Astrocyte (in vitro differentiated cells and primary cell): ENCODE measurements at regions not wholly inside any gene's neighbourhood (a gene's known extent, or its start where the extent isn't known, plus 50 kb on each side); places are given as distances from the start of the nearest gene placed in this dataset.

ENCODE experiments used
- DNase-seq: peaks from one replicate; pipeline ENCODE4 v3.0.0-alpha.2; 2010; ENCODE audit warnings: low read depth
- FAIRE-seq: peaks from 2 replicates; lab custom pipeline; 2011; peaks lifted over from hg19 to GRCh38; lab: Jason Lieb, UNC
- H2AFZ ChIP-seq: 2 replicates; pipeline ENCODE4 v1.6.0; 2012; ENCODE audit warnings: low read depth, low read length, inconsistent platforms
- H3K27ac ChIP-seq: 2 replicates; pipeline ENCODE4 v1.5.1; 2011; ENCODE audit warnings: low read depth, low read length, inconsistent platforms
- H3K27me3 ChIP-seq: 2 replicates; pipeline ENCODE4 v1.6.0; 2011; ENCODE audit warnings: low read length, inconsistent platforms; ENCODE audit not compliant: insufficient read depth
- H3K36me3 ChIP-seq: 2 replicates; pipeline ENCODE4 v1.5.1; 2011; ENCODE audit warnings: low read length, inconsistent platforms; ENCODE audit not compliant: insufficient read depth
- H3K4me1 ChIP-seq: 2 replicates; pipeline ENCODE4 v1.5.1; 2011; ENCODE audit warnings: low read length, inconsistent platforms; ENCODE audit not compliant: insufficient read depth
- H3K4me2 ChIP-seq: 2 replicates; pipeline ENCODE4 v1.6.0; 2012; ENCODE audit warnings: low read length, inconsistent platforms
- H3K4me3 ChIP-seq: 2 replicates; pipeline ENCODE4 v1.5.1; 2011; ENCODE audit warnings: low read depth, mild to moderate bottlenecking, low read length, inconsistent platforms; ENCODE audit not compliant: insufficient read depth
- H3K79me2 ChIP-seq: 2 replicates; pipeline ENCODE4 v1.6.0; 2012; ENCODE audit warnings: mild to moderate bottlenecking, low read length, inconsistent platforms; ENCODE audit not compliant: insufficient read depth
- H3K9ac ChIP-seq: 2 replicates; pipeline ENCODE4 v1.6.0; 2012; ENCODE audit warnings: mild to moderate bottlenecking, low read length, inconsistent platforms
- H3K9me3 ChIP-seq: 2 replicates; pipeline ENCODE4 v1.5.1; 2012; ENCODE audit warnings: low read depth, mild to moderate bottlenecking, low read length, inconsistent platforms; ENCODE audit not compliant: insufficient read depth
- H4K20me1 ChIP-seq: 2 replicates; pipeline ENCODE4 v1.6.0; 2012; ENCODE audit warnings: low read length, inconsistent platforms; ENCODE audit not compliant: insufficient read depth
- H3K27ac Mint-ChIP-seq: one replicate; pipeline ENCODE4 v1.8.0; 2021; ENCODE audit warnings: mild to moderate bottlenecking, mixed read lengths; ENCODE audit not compliant: unreplicated experiment
- H3K27me3 Mint-ChIP-seq: one replicate; pipeline ENCODE4 v1.8.0; 2021; ENCODE audit warnings: low read depth, mixed read lengths; ENCODE audit not compliant: unreplicated experiment
- H3K36me3 Mint-ChIP-seq: one replicate; pipeline ENCODE4 v1.8.0; 2021; ENCODE audit warnings: low read depth, mixed read lengths; ENCODE audit not compliant: unreplicated experiment
- H3K4me1 Mint-ChIP-seq: one replicate; pipeline ENCODE4 v1.8.0; 2021; ENCODE audit warnings: low read depth, mixed read lengths; ENCODE audit not compliant: unreplicated experiment
- H3K4me3 Mint-ChIP-seq: one replicate; pipeline ENCODE4 v1.8.0; 2021; ENCODE audit warnings: mild to moderate bottlenecking, moderate library complexity, mixed read lengths; ENCODE audit not compliant: unreplicated experiment
- H3K9me3 Mint-ChIP-seq: one replicate; pipeline ENCODE4 v1.8.0; 2021; ENCODE audit warnings: mild to moderate bottlenecking, mixed read lengths; ENCODE audit not compliant: unreplicated experiment
- CTCF ChIP-seq: IDR thresholded peaks from 2 replicates; pipeline ENCODE4 v1.5.1; 2011; ENCODE audit warnings: low read depth, mild to moderate bottlenecking, inconsistent platforms, low read length, moderate library complexity; ENCODE audit not compliant: insufficient read depth
- EZH2 ChIP-seq: IDR thresholded peaks from 2 replicates; pipeline ENCODE4 v1.6.1; 2012; ENCODE audit warnings: mild to moderate bottlenecking, low read length, inconsistent platforms; ENCODE audit not compliant: insufficient read depth

DNA sequence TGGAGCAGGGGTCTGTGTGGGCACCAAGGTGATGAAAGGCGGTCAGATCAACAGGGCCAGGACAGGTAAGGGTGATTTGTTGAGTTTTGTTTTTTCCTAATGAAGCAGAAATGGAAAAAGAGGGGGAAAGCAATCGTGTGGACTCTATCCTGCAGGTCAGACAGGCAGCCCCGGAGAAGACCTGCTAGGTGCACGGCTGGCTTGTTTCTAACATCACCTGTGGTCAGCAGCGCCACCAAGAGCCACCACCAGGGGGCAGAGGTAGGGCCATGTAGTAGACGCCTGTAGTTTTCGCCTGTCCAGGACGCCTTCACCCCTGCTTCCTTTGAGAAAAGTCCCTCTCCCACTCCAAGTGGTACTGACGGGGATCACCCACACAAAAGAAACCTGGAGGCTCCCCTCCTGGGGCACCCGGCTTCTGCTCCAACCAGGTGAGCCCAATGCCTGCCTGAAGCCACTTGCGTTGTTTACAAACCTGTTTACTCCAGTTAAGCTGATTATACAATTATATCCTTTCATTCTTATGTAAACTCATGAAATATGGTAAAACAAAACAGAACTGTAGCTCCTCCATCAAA is 54.2 kb upstream of the SEC14L1 start:
- DNase-seq (peak; percentile 44), FAIRE-seq (no peak)
- H3K79me2 ChIP-seq = peaks cover 27% of the 10 kb centered on the region
- TF ChIP-seq EZH2 (no peak), CTCF (peak; percentile 85)
- H3K36me3 ChIP-seq = peaks cover 2% of the 10 kb centered on the region
- Mint-ChIP-seq H3K27ac (no peak overlapping the region), H3K4me1 (peaks cover 8% of the 10 kb centered on the region), H3K4me3 (no peak overlapping the region), H3K9me3 (peaks cover 3% of the 10 kb centered on the region), H3K36me3 (no peaks in the 10 kb centered on the region), H3K27me3 (peaks cover 4% of the 10 kb centered on the region)
- peak overlapping the region; percentile 58 for H3K4me2 ChIP-seq
- H3K27me3 ChIP-seq = no peaks in the 10 kb centered on the region
- no peaks in the 10 kb centered on the region for H4K20me1 ChIP-seq
- peaks cover 17% of the 10 kb centered on the region for H3K4me1 ChIP-seq
- H3K27ac ChIP-seq = no peak overlapping the region
- H3K9me3 ChIP-seq = no peaks in the 10 kb centered on the region
- no peak overlapping the region for H3K4me3 ChIP-seq
- H3K9ac ChIP-seq = peak overlapping the region; percentile 27
- peak overlapping the region; percentile 51 for H2AFZ ChIP-seq

GRCh38 chr17:77087650-77088454 is 52.9 kb upstream of the SEC14L1 start:
- Histone ChIP-seq H3K4me2 (peak overlapping the region; percentile 95), H3K4me3 (peak overlapping the region; percentile 79), H3K79me2 (peaks cover 35% of the 10 kb centered on the region), H3K9me3 (no peaks in the 10 kb centered on the region), H3K27me3 (no peaks in the 10 kb centered on the region), H3K4me1 (peaks cover 17% of the 10 kb centered on the region), H2AFZ (peak overlapping the region; percentile 74), H4K20me1 (no peaks in the 10 kb centered on the region), H3K9ac (peak overlapping the region; percentile 95), H3K36me3 (peaks cover 6% of the 10 kb centered on the region), H3K27ac (peak overlapping the region; percentile 92)
- H3K4me3 Mint-ChIP-seq = peak overlapping the region; percentile 95
- H3K4me1 Mint-ChIP-seq = peaks cover 8% of the 10 kb centered on the region
- TF ChIP-seq CTCF (no peak), EZH2 (no peak)
- FAIRE-seq (no peak), DNase-seq (no peak)
- H3K36me3 Mint-ChIP-seq = peaks cover 4% of the 10 kb centered on the region
- no peaks in the 10 kb centered on the region for H3K9me3 Mint-ChIP-seq
- H3K27me3 Mint-ChIP-seq = peaks cover 4% of the 10 kb centered on the region
- peak overlapping the region; percentile 77 for H3K27ac Mint-ChIP-seq
